ENCODE measurements at regions not wholly inside any gene's neighbourhood (a gene's known extent, or its start where the extent isn't known, plus 50 kb on each side); places are given as distances from the start of the nearest gene placed in this dataset.

GRCh38 chr19:29013325-29013724 lies 199.6 kb downstream of the UQCRFS1 start:
- H3K27me3 Mint-ChIP-seq, result peaks cover 1% of the 10 kb centered on the region
- DNase-seq, result no peak
- H3K36me3 Mint-ChIP-seq (ENCODE audit: low read depth), result no peaks in the 10 kb centered on the region
- ATAC-seq, result no peak
- no peaks in the 10 kb centered on the region for H3K4me1 Mint-ChIP-seq (ENCODE audit: low read depth)
- H3K9me3 Mint-ChIP-seq, result no peaks in the 10 kb centered on the region
- H3K27ac Mint-ChIP-seq, result no peak overlapping the region
- ChIA-PET POLR2A (no interaction called here), CTCF (no interaction called here)
- H3K4me3 Mint-ChIP-seq, result no peak overlapping the region
- no peak for TF ChIP-seq CTCF (IDR thresholded peaks at IDR 0.05)
- intact Hi-C loops (cut with micrococcal nuclease), result no loop called here

DNA sequence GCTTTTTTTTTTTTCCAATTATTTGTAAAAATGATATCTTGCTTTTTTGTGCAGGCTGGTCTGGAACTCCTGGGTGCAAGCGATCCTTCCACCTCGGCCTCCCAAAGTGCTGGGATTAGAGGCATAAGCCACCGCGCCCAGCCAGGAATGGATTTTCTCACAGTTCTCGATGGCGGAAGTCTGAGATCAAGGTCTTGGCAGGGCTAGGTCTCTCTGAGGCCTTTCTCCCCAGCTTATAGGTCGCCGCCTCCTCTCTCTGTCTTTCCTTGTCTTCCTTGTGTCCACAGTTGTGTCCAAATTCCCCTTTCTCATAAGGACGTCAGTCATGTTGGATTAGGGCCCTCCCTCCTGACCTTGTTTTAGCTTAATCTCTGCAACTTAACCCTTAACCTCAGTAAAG lies 200.5 kb downstream of the UQCRFS1 start:
- H3K27ac Mint-ChIP-seq, result no peak overlapping the region
- DNase-seq (no peak), ATAC-seq (no peak)
- intact Hi-C loops (cut with micrococcal nuclease), result no loop called here
- H3K27me3 Mint-ChIP-seq, result no peaks in the 10 kb centered on the region
- H3K36me3 Mint-ChIP-seq (ENCODE audit: low read depth), result no peaks in the 10 kb centered on the region
- H3K9me3 Mint-ChIP-seq, result no peaks in the 10 kb centered on the region
- no peaks in the 10 kb centered on the region for H3K4me1 Mint-ChIP-seq (ENCODE audit: low read depth)
- TF ChIP-seq CTCF (IDR thresholded peaks at IDR 0.05), result no peak
- POLR2A ChIA-PET, result no interaction called here
- CTCF ChIA-PET, result no interaction called here
- H3K4me3 Mint-ChIP-seq, result no peak overlapping the region

GRCh38 chr19:29010276-29010675 lies 202.7 kb downstream of the UQCRFS1 start:
- no peak overlapping the region for H3K27ac Mint-ChIP-seq
- H3K4me3 Mint-ChIP-seq, result no peak overlapping the region
- no peaks in the 10 kb centered on the region for H3K9me3 Mint-ChIP-seq
- H3K4me1 Mint-ChIP-seq (ENCODE audit: low read depth), result no peaks in the 10 kb centered on the region
- H3K27me3 Mint-ChIP-seq, result no peaks in the 10 kb centered on the region
- DNase-seq, result no peak
- H3K36me3 Mint-ChIP-seq (ENCODE audit: low read depth), result no peaks in the 10 kb centered on the region
- ChIA-PET POLR2A (no interaction called here), CTCF (no interaction called here)
- TF ChIP-seq CTCF (IDR thresholded peaks at IDR 0.05), result no peak
- intact Hi-C loops (cut with micrococcal nuclease), result no loop called here
- ATAC-seq, result no peak

DNA sequence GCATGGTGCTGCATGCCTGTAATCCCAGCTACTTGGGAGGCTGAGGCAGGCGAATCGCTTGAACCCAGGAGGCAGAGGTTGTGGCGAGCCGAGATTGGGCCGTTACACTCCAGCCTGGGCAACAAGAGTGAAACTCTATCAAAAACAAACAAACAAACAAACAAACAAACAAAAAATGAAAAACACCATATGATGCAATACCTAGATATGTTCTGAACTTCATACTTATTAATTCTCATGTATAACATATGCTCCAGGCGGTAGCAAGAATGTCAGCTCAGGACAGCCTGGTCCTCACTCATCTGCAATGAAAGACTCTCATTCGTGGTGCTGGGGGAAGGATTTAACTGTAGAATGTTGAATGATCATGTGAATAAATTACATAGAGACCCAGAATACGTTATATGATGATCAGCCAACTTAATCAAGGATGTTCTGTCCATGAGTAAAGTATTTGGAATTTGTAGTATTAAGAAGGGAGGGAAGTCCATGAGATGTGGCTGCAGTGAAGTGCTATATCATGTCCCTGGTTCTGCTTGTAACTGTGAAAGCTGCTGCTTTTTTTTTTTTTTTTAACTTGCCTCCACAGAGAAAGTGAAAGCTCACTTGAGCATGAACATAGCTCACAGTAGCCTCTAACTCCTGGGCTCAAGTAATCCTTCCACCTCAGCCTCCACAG lies 206.8 kb downstream of the UQCRFS1 start:
- Mint-ChIP-seq H3K4me1 (ENCODE audit: low read depth) (no peaks in the 10 kb centered on the region), H3K27me3 (no peaks in the 10 kb centered on the region), H3K36me3 (ENCODE audit: low read depth) (no peaks in the 10 kb centered on the region), H3K4me3 (no peak overlapping the region), H3K27ac (no peak overlapping the region), H3K9me3 (no peaks in the 10 kb centered on the region)
- intact Hi-C loops (cut with micrococcal nuclease), result no loop called here
- CTCF ChIA-PET, result no interaction called here
- POLR2A ChIA-PET, result interaction anchor here (0.6 kb wide), 1 partner anchor 1397 kb away, joined by 3 read pairs; no protein-coding TSS in a partner anchor
- DNase-seq, result no peak
- no peak for ATAC-seq
- TF ChIP-seq CTCF (IDR thresholded peaks at IDR 0.05), result no peak

DNA sequence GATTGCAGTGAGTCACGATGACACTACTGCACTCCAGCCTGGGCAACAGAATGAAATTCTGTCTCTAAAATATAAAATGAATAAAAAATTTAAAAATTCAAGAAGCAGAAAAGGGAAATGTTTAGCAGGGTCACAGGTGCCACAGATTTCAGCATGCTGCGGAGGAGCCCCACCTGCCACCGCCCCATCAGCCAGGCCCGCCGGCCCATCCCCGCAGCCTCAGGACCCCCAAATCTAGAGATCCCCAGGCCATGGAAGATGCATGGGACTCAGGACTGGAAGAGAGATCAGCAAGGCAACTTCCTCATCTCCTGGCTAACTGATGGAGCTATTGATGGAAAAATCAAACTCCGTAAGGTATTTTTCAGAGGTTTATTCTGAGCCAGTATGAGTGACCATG lies 208.2 kb downstream of the UQCRFS1 start:
- intact Hi-C loops (cut with micrococcal nuclease), result no loop called here
- CTCF ChIA-PET, result no interaction called here

More for the DNA sequence above, 208.2 kb downstream of the UQCRFS1 start:
- ATAC-seq (no peak), DNase-seq (no peak)
- POLR2A ChIA-PET, result no interaction called here
- TF ChIP-seq CTCF (IDR thresholded peaks at IDR 0.05), result no peak
- no peaks in the 10 kb centered on the region for H3K27me3 Mint-ChIP-seq
- no peaks in the 10 kb centered on the region for H3K4me1 Mint-ChIP-seq (ENCODE audit: low read depth)
- H3K36me3 Mint-ChIP-seq (ENCODE audit: low read depth), result no peaks in the 10 kb centered on the region
- H3K27ac Mint-ChIP-seq, result no peak overlapping the region
- H3K4me3 Mint-ChIP-seq, result no peak overlapping the region
- H3K9me3 Mint-ChIP-seq, result no peaks in the 10 kb centered on the region

Measured in activated CD8-positive, alpha-beta T cell treated with anti-CD3 and anti-CD28 coated beads for 36 hours (primary cell).